ENCODE measurements at regions not wholly inside any gene's neighbourhood (a gene's known extent, or its start where the extent isn't known, plus 50 kb on each side); places are given as distances from the start of the nearest gene placed in this dataset.
"Not testable (repeated sequence)": the region's sequence is repeated elsewhere in the genome, so short reads cannot be mapped to it uniquely, and the experiment has no call there.

DNA sequence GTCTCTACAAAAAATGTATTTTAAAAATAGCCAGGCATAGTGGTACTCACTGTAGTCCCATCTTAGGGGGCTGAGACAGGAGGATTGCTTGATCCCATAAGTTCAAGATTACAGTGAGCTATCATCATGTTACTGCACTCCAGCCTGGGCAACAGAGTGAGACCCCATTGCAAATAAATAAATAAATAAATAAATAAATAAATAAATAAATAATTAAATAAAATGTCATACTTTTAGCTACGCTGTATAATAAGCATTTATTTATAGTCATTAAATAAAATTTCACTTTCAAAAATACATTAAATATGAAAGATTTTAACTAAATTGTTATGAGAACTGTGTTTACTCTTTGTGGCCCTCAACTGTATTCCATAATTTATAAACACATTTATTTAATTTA is 1124.2 kb downstream of the PCDH7 start:
- DNase-seq = no peak

DNA sequence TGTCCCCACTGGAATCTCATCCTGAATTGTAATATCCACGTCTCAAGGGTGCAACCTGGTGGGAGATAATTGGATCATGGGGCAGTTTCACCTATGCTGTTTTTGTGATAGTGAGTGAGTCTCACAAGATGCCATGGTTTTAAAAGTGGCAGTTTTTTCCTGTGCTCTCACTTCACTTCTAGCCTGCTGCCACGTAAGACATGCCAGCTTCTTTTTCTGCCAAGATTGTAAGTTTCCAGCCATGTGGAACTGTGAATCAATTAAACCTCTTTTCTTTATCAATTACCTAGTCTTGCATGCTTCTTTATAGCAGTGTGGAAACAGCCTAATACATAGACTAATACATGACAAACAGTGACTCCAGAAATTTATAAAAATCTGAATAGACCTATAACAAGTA is 1131.8 kb downstream of the PCDH7 start:
- no peak for DNase-seq

DNA sequence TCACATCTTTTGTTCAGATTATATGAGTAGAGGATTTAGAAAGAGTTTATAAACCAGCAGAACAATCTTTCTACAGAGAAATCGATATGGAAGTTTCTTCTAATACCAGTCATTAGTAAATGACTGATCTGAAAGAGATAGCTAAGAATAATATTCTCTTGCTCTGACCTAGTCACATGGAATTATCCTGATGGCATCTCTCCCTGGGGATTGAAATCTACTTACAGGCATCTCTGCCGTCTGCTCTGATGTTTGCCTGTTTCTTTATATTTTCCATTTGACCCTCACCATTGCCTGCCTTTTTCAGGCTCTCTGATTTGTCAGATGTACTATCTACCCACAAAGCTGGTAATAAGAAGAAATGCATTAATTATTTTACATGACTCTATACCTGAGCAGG is 1157.3 kb downstream of the PCDH7 start:
- DNase-seq = no peak

DNA sequence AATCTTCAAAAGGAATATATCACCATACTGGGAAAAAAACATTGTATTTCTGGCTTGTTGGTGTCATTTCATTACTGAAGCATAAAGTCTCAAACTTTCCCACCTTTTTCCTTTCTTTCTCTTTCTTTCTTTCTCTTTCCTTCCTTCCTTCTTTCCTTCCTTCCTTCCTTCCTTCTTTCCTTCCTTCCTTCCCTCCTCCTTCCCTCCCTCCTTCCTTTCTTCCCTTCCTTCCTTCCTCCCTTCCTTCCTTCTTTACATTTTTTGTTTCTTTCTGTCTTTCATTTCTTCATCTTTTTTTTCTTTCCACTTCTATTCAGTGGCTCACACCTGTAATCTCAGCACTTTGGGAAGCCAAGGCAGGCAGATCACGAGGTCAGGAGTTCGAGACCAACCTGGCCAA is 1160.7 kb downstream of the PCDH7 start:
- not testable (repeated sequence) for DNase-seq

DNA sequence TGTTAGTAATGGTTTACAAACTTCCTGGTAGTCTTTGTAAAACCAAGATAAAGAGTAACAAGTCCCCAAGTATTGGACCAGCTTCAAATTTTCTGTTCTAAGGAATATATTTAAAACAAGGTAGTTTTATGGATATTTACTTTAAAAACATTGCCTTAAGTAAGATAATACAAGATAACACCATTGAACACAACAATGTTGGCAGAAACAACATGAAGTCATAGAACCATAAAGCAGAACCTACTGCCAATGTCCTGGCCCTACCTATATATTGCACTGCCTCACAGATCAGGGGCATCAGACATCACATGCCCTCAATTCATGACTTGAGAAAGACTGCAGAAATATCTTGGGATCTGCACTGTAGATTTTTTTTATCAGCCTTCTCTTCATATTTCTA is 1176.2 kb downstream of the PCDH7 start:
- no peak for DNase-seq

DNA sequence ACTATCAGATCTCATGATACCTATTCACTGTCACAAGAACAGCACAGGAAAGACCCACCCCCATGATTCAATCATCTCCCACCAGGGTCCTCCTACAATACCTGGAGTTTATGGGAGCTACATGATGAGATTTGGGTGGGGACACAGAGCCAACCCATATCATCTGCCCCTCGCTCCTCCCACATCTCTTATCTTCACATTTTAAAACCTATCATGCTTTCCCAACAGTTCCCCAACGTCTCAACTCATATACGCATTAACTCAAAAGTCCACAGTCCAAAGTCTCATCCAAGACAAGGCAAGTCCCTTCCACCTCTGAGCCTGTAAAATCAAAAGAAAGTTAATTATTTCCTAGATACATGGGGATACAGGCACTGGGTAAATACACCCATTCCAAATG is 1185.2 kb downstream of the PCDH7 start:
- no peak for DNase-seq

DNA sequence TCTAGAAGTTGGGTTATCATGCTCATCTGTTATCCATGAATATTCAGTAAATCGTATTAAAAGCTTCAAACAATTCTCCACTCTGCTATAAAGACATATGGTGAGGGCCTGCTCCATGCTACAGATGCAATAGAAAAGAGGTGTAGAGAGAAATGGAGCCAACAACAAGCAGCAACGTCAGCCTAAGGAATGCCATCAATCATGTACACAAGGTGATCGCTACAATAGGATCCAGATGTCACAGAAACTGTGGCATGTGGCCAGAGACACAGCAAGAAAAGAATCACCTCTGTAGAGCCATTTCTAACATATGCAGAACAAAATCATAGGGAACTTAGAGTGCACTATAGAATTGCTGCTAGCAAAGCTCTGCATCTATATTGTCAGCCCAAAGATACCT is 1188.1 kb downstream of the PCDH7 start:
- no peak for DNase-seq

DNA sequence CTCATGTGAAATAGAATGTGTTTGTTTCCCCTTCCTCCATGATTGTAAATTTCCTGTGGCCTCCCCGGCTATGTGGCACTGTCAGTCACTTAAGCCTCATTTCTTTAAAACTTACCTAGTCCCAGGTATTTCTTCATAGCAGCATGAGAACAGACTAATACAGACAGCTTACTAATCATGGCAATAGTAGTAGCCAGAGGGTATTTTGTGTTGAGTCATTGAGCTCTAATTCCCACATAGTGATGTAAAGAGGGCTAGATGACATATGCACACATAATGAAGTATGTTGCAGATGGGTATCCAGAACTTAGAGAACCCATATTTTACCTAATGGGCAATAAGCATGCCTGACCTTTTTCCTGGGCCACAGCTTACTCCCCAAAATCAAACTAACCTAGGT is 1197.2 kb downstream of the PCDH7 start:
- no peak for DNase-seq

DNA sequence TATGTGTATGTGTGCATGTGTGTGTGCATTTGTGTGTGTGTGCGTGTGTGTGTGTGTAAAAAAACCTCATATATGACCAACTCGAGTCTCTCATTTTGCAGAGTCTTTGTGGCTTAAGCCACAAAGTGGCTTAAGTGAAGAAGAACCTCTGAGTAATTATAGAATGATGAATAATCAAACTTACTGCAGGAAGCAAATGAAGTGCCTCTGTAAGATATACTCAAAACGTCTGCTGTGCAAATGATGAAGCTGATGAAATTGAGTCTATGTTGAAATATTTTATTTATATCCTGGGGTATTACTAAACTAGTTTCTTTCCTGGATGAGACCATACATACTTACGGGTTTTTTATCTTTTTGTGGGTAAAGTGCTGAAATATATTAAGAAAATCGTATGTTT is 1198.7 kb downstream of the PCDH7 start:
- no peak for DNase-seq

DNA sequence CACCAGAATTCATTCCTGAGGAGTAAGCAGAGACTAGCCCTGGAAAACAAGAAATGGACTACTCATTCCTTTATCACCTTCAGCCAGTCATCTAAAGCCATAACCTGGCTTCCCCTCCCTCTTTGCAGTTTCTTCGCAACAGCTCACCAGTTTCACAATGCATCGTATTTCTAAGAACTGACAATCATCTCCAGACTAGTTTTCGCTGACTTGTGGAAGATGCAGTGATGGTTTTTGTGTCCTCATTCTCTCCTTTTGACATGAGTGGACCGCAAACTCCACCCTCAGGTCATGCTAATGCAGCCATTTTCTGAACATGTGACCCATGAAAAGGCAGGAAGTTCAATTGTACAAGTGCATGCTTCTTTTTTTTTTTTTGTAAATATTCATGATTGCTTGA is 1203.5 kb downstream of the PCDH7 start:
- DNase-seq = no peak

DNA sequence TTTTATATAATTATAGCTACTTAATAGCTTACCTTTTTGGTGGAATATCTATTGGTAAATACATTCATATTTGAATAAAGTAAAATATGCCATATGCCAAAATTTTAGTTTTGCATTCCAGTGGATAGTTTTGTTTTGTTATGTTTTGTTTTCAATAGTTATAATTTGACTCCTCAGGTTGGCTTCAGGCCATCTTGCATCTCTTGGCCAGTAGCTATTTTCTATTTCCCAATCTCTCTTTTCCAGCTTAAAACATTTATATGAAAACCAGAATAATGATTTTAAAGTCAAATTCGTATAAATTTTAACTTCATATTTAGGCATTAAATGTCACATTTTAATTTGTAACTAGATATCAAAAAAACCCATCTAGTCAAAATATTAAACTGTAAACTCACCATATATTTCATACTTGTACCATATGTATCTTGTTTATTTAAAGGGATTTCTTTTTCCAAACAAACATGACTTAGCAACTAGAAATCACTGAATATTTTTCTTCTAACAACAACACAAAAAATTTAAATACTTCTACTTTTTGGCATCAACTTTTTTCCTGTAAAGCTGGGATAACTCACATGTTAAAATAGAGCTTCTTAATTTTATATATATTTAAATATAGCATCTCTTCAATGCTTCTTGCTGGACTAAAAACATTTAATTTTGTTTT is 1209.6 kb downstream of the PCDH7 start:
- no peak for DNase-seq

DNA sequence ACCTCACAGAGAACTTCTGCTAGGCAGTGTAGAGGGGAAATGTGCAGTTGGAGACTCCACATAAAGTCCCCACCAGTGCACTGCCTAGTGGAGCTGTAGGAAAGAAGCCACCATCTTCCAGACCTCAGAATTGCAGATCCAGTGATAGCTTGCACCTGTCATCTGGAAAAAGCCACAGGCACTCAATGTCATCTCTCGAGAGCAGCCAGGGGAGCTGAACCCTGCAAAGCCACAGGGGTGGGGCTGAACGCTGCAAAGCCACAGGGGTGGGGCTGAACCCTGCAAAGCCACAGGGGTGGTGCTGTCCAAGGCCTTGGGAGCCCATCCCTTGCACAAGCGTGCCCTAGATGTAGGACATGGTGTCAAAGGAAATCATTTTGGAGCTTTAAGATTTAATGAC is 1226.3 kb downstream of the PCDH7 start:
- no peak for DNase-seq

DNA sequence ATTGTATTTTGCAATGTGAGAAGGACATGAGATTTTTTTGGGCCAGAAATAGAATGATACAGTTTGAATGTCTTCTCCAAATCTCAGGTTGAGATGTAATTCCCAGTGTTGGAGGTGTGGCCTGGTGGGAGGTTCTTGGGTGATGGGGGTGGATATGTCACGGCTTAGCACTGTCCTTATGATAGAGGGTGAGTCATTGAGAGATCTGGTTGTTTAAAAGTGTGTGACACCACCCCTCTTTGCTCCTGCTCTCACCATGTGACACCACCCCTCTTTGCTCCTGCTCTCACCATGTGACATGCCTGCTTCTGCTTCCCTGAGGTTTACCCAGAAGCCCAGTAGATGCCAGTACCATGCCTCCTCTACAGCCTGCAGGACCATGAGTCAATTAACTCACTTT is 1226.9 kb downstream of the PCDH7 start:
- DNase-seq = no peak

DNA sequence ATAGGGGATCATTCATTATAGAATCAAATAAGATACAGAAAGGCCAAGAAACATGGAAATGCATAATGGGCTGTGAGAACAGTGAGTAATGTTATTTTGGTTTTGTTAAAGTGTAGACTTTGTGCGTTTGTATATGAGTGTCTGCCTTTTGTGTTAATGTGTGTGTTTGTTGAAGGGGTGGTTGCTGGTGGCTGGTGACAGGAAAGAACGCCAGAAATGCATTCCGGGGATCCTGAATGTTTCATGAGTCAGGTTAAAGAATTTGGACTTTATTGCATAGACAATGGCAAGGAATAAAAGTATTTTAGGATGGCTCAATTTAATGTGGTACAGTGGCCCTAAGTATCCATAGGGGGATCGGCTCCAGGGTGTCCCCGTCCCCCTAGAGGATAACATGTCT is 1228.9 kb downstream of the PCDH7 start:
- no peak for DNase-seq

DNA sequence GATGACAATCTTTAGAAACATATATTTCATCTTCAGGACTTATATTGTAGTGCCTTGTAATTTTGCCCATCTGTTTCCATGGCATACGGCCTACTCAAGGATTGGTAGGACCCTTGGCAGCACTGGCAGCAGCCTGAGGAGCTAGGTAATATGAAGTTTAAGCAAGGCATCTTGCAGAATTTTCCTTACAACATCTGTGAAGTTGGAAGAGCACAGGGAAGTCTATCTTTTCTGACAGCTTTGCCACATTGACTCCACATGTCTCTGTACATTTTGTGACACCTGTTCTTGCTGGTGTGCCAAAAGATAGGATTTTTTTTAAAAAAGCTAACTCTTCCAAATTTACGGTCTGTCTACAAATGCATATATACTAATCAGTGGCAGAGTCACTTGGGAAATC is 1235.2 kb downstream of the PCDH7 start:
- DNase-seq = no peak

DNA sequence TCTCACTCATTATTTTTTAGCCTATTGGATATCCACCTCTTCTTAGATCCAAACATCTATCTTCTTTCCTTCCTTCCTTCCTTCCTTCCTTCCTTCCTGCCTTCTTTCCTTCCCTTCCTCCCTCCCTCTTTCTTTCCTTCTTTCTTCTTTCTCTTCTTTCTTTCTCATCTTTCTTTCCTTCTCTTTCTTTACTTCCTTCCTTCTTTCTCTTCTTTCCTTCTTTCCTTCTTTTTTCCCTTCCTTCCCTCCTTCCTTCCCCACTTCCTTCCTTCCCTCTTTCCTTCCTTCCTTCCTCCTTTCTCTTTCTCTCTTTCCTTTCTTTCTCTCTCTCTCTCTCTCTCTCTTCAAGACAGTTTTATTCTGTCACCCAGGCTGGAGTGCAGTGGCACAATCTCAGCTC is 1239.8 kb downstream of the PCDH7 start:
- DNase-seq = no peak

DNA sequence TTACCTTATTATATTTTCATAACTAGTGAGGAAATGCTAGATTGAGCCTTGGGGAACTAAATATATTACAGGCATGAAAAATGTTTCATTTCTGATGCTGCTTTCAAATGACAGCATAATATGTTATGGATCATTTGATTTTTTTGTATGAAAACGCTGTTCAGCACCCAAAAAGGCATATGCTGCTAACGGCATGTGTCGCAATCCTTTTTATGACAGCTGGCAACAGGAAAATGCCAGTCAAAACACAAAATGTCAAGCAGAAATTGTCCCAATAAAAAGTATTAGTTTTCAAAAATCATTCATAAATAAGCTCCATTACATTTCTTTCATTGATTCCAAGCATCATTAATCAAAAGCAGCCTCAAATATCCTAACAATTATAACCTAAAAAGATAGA is 1244.5 kb downstream of the PCDH7 start:
- DNase-seq = no peak

DNA sequence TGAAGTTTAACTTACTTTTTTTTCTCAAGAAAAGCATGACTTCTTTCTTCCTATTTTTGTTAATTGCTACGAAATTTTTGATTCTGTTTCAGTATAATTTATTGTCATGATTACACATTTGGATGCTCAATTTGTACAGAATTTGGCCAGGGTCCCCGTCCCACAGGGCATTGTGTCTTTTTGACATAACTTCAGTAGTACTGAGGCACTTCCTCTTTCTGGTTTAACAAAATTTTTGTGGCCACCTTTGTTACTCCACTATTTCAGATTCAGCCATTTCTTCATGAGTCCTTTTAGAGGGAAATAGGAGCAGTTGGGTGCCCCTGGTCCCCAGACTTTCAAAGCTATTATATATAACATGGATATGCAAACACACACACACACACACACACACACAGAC is 1248.7 kb downstream of the PCDH7 start:
- no peak for DNase-seq

DNA sequence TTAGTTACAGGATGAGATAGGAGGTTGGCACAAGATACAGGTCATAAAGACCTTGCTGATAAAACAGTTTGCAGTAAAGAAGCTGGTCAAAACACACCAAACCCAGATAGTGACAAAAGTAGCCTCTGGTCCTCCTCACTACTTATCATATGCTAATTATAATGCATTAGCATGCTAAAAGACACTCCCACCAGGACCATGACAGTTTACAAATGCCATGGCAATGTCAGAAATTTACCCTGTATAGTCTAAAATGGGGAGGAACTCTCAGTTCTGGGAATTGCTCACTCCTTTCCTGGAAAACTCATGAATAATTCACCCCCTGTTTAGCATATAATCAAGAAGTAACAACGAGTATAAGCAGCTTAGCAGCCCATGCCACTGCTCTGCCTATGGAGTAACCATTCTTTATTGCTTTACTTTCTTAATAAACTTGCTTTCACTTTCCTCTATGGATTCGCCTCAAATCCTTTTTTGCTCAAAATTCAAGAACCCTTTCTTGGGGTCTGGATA is 1254.4 kb downstream of the PCDH7 start:
- DNase-seq = no peak

DNA sequence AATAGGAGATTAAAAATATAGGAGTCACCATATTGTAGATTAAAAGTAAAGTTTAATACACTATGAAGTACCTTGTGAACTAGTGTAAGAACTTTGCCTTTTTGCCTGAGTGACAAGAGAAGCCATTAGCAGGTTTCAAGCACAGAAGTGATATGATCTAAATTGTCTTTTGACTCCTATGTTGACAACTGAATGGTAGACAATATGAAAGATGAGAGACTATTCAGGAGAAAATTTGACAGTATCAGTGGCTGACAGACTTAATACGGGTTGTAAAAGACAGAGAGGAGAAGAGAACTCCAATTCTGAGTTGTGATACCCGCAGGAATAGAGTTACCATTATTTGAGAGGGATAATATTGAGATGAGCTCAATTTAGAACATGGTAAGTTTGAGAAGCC is 1259.8 kb downstream of the PCDH7 start:
- no peak for DNase-seq

DNA sequence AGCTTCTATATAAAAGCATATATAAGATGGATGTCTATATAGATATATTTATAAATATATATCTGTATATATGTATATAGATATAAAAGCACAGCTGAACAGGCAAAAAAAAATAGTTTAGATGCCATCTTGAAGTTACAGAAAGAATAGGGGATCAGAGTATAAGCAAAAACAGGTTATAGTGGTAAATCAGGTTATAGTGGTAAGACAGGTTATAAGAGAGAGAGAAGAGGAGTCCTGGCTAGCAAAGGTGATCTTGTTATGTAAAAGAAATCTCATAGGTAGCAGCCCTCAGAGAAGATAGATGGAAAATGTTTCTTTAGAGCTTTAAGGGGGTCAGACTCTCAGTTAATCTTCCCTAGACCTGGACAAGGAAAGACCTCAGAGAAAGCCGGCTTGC is 1263.1 kb downstream of the PCDH7 start:
- no peak for DNase-seq

DNA sequence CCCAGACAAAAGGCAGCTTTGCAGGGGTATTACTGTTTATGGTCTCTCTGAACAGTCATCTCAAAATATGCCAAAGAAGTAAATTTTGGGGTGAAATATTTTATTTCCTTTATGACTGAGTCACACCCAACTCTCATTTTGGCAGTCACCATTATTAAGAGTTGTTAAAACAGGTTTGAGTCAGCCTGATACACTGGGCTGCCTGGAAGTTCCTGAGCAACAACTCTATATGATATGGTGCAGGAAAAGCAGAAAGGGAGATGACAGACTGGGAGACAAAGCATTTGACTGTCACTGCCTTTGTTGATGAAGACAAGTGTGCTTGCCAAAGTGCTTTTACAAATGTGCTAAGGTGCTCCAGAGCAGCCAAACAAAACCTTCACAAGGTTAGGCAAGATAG is 1263.5 kb downstream of the PCDH7 start:
- no peak for DNase-seq

DNA sequence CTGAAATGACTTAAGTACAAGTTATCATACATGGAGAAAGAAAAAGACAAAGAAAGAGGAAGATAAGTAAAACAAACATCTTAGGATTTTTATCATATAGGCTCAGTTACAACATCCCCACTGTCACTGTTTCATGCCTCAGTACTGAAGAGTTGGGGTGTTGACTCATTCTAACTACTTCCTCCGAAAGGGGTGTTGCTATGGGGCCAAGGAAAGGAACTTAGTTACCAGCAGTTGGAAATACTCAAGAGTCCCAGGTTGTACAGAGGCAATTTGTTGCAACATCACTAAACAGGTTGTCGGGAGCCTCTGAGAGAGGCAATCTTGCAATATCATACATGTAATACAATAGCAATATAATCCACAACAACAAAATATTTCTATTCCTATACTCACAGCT is 1264.7 kb downstream of the PCDH7 start:
- DNase-seq = no peak

DNA sequence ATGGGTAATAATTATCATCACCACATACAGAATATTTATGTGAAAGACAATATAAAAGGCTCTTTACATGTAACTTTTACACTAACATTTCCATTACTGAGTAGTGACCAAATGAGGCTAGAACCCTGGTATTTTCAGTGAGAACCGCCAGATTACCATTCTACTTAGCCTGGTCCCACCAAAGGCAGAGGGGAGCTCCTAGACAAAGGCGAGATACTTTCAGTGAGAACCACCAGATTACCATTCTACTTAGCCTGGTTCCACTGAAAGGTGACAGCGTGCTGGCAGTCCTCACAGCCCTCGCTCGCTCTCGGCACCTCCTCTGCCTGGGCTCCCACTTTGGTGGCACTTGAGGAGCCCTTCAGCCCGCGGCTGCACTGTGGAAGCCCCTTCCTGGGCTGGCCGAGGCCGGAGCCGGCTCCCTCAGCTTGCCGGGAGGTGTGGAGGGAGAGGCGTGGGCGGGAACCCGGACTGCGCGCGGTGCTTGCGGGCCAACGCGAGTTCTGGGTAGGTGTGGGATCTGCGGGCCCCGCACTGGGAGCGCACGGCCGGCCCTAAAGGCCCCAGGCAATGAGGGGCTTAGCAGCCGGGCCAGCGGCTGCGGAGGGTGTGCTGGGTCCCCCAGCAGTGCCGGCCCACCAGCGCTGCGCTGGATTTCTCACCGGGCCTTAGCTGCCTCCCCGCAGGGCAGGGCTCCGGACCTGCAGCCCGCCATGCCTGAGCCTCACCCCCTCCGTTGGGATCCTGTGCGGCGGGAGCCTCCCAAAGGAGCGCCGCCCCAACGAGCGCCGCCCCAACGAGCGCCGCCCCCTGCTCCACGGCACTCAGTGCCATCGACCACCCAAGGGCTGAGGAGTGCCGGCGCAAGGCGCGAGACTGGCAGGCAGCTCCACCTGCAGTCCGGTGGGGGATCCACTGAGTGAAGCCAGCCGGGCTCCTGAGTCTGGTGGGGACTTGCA is 1276.1 kb downstream of the PCDH7 start:
- DNase-seq = no peak

Data from NCI-H1436 treated with DMSO at 0.1 percent for 48 hours (cell line).